OCI-LY7 (cell line): ENCODE measurements at regions not wholly inside any gene's neighbourhood (a gene's known extent, or its start where the extent isn't known, plus 50 kb on each side); places are given as distances from the start of the nearest gene placed in this dataset.

Source experiments
- BruUV-seq: library from RNA; stranded (reverse); fragments of 400-500 nt; replicated peaks from 2 replicates; lab custom pipeline; 2021; lab: Mats Ljungman, UMichigan
- CTCF ChIA-PET: fragments of 300-600 bp; sonication (Branson Sonifier 250); formaldehyde crosslinking; loops from one replicate; lab custom pipeline; 2022; ENCODE audit warnings: antibody characterized with exemption; ENCODE audit not compliant: unreplicated experiment; lab: Charles Lee
- POLR2A ChIA-PET: fragments of 300-600 bp; sonication (Branson Sonifier 250); formaldehyde crosslinking; loops from one replicate; lab custom pipeline; 2022; ENCODE audit warnings: antibody characterized with exemption; lab: Charles Lee
- DNase-seq: peaks from one replicate; pipeline ENCODE4 v3.0.0-alpha.2; 2015; ENCODE audit warnings: low spot score
- H2AFZ ChIP-seq: fragments of 200-600 bp; sonication (generic), shearing (Covaris generic); 2 replicates; pipeline ENCODE4 v1.6.1; 2014; ENCODE audit warnings: mild to moderate bottlenecking, antibody characterized with exemption, low read length, moderate library complexity
- H3K27ac ChIP-seq: fragments of 200-600 bp; sonication (generic); 2 replicates; pipeline ENCODE4 v1.5.1; 2014; ENCODE audit warnings: mixed run types, low read depth, mild to moderate bottlenecking, moderate library complexity, low read length, inconsistent platforms; ENCODE audit not compliant: poor library complexity, severe bottlenecking
- H3K36me3 ChIP-seq: fragments of 200-600 bp; sonication (generic); 2 replicates; pipeline ENCODE4 v1.6.1; 2014; ENCODE audit warnings: mild to moderate bottlenecking, antibody characterized with exemption, low read length, moderate library complexity, mixed read lengths; ENCODE audit not compliant: insufficient read depth
- H3K4me1 ChIP-seq: fragments of 200-600 bp; sonication (generic); 2 replicates; pipeline ENCODE4 v1.5.1; 2014; ENCODE audit warnings: mild to moderate bottlenecking, low read length; ENCODE audit not compliant: insufficient read depth, poor library complexity, severe bottlenecking
- H3K4me2 ChIP-seq: fragments of 200-600 bp; sonication (generic); 2 replicates; pipeline ENCODE4 v1.6.1; 2014; ENCODE audit warnings: mild to moderate bottlenecking, low read length
- H3K4me3 ChIP-seq: fragments of 200-600 bp; sonication (generic); 2 replicates; pipeline ENCODE4 v1.5.1; 2014; ENCODE audit warnings: mild to moderate bottlenecking, low read depth, low read length; ENCODE audit not compliant: poor library complexity, severe bottlenecking
- H3K79me2 ChIP-seq: fragments of 200-600 bp; sonication (generic); 2 replicates; pipeline ENCODE4 v1.6.1; 2016; ENCODE audit warnings: low read depth, mild to moderate bottlenecking, low read length, moderate library complexity, mixed read lengths; ENCODE audit not compliant: insufficient read depth
- H3K9me2 ChIP-seq: fragments of 200-600 bp; sonication (generic); 2 replicates; pipeline ENCODE4 v1.6.1; 2016; ENCODE audit warnings: mild to moderate bottlenecking, low read length, mixed read lengths; ENCODE audit not compliant: insufficient read depth
- H3K9me3 ChIP-seq: fragments of 200-600 bp; sonication (generic); 2 replicates; pipeline ENCODE4 v1.6.1; 2014; ENCODE audit warnings: mild to moderate bottlenecking, mixed run types, low read length, mixed read lengths
- H4K20me1 ChIP-seq: fragments of 200-600 bp; sonication (generic); 2 replicates; pipeline ENCODE4 v1.6.1; 2014; ENCODE audit warnings: mild to moderate bottlenecking, antibody characterized with exemption, low read length, moderate library complexity, mixed read lengths; ENCODE audit not compliant: insufficient read depth
- CTCF ChIP-seq: fragments of 200-600 bp; sonication (generic); conservative IDR thresholded peaks from 2 replicates; pipeline ENCODE4 v1.5.1; 2014; ENCODE audit warnings: mild to moderate bottlenecking, antibody characterized with exemption, low read length, moderate library complexity, mixed read lengths
- EZH2phosphoT487 ChIP-seq: fragments of 200-600 bp; sonication (generic); IDR thresholded peaks from 2 replicates; pipeline ENCODE4 v1.6.1; 2018; ENCODE audit warnings: low read depth, borderline replicate concordance, mild to moderate bottlenecking, mixed run types, antibody characterized with exemption, low read length, moderate library complexity, mixed read lengths
- intact Hi-C: fragments of 100-400 bp; cut with micrococcal nuclease; formaldehyde crosslinking; loops from one replicate; pipeline ENCODE4 v1.10.0; 2022; ENCODE audit not compliant: unreplicated experiment

DNA sequence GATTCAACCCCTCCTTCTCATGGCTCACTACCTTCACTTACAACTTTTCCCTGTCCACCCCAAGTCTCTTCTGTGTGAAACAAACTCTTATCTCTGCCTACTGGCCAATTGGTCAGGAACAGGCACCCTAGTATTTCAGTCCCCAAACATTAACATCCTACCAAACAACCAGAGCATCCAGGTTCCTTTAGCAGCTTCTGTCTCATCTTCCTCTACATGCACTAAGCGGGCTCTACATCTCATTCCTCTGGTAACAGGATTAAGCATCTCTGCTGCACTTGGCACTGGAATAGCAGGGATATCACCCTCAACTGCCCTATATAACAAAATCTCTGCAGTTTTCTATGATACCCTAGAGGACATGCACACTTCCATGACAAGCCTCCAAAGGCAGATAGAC, 116.2 kb downstream of the JRKL start:
- BruUV-seq = no TSS peak
- H2AFZ ChIP-seq = no peak overlapping the region
- no peak overlapping the region for H3K4me3 ChIP-seq
- ChIA-PET POLR2A (no interaction called here), CTCF (no interaction called here)
- H3K79me2 ChIP-seq = no peaks in the 10 kb centered on the region
- no peaks in the 10 kb centered on the region for H3K36me3 ChIP-seq
- intact Hi-C loops = no loop called here
- no peak overlapping the region for H3K27ac ChIP-seq
- TF ChIP-seq EZH2phosphoT487 (no peak), CTCF (no peak)
- no peak overlapping the region for H3K4me2 ChIP-seq
- no peaks in the 10 kb centered on the region for H4K20me1 ChIP-seq
- no peaks in the 10 kb centered on the region for H3K9me2 ChIP-seq
- DNase-seq = no peak
- H3K4me1 ChIP-seq = no peaks in the 10 kb centered on the region
- H3K9me3 ChIP-seq = no peaks in the 10 kb centered on the region

- H3K4me3 ChIP-seq = no peak overlapping the region
- H3K79me2 ChIP-seq = no peaks in the 10 kb centered on the region
- no peak overlapping the region for H3K4me2 ChIP-seq
- no TSS peak for BruUV-seq
- ChIA-PET CTCF (no interaction called here), POLR2A (interaction anchor here (0.7 kb wide), 1 partner anchor 1811 kb away, joined by 3 read pairs; no protein-coding TSS in a partner anchor)
- no peak for TF ChIP-seq CTCF
- H3K4me1 ChIP-seq = no peaks in the 10 kb centered on the region
- H3K9me3 ChIP-seq = no peaks in the 10 kb centered on the region
- H3K9me2 ChIP-seq = no peaks in the 10 kb centered on the region
- H2AFZ ChIP-seq = no peak overlapping the region
- H3K27ac ChIP-seq = no peak overlapping the region
- DNase-seq = no peak
- H4K20me1 ChIP-seq = no peaks in the 10 kb centered on the region
- intact Hi-C loops = no loop called here
- no peaks in the 10 kb centered on the region for H3K36me3 ChIP-seq
Measured at GRCh38 chr11:96506953-96507354, 117.1 kb downstream of the JRKL start.

DNA sequence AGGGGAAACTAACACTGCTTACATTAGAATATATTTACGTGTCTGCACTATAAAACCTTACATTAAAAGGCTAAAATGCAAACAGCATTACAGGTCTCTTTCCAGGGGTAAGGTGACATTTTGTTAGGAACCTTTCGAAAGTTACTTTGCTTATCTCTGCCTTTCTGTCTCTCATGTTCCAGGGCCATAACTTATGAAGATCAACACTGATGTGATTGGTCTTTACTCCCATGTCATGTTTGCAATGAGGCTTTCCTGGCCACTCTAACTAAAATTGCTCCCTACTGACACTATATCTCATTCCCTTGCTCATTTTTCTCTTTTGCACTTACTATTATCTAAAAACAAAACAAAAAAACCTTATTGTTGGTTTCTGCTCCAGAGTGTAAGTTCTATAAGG, 119.0 kb downstream of the JRKL start:
- Histone ChIP-seq H3K4me1 (no peaks in the 10 kb centered on the region), H4K20me1 (no peaks in the 10 kb centered on the region), H3K9me2 (no peaks in the 10 kb centered on the region), H3K4me3 (no peak overlapping the region), H3K4me2 (no peak overlapping the region), H2AFZ (no peak overlapping the region), H3K79me2 (no peaks in the 10 kb centered on the region), H3K9me3 (no peaks in the 10 kb centered on the region), H3K27ac (no peak overlapping the region), H3K36me3 (no peaks in the 10 kb centered on the region)
- ChIA-PET CTCF (no interaction called here), POLR2A (interaction anchor here (0.9 kb wide), 1 partner anchor 29 kb away, joined by 4 read pairs; no protein-coding TSS in a partner anchor)
- TF ChIP-seq EZH2phosphoT487 (no peak), CTCF (no peak)
- intact Hi-C loops = no loop called here
- DNase-seq = no peak
- BruUV-seq = no TSS peak
